ENCODE measurements at regions not wholly inside any gene's neighbourhood (a gene's known extent, or its start where the extent isn't known, plus 50 kb on each side); places are given as distances from the start of the nearest gene placed in this dataset.

GRCh38 chr6:148035806-148036390, 306.7 kb upstream of the SASH1 start:
- Mint-ChIP-seq H3K27ac (no peak overlapping the region), H3K27me3 (no peaks in the 10 kb centered on the region), H3K36me3 (no peaks in the 10 kb centered on the region), H3K9me3 (no peaks in the 10 kb centered on the region), H3K4me3 (no peak overlapping the region), H3K4me1 (no peaks in the 10 kb centered on the region)
- DNase-seq: no peak
- ATAC-seq (replicated peaks): no peak

GRCh38 chr6:148037496-148037895, 305.1 kb upstream of the SASH1 start:
- no peaks in the 10 kb centered on the region for H3K36me3 Mint-ChIP-seq
- no peak for ATAC-seq (replicated peaks)
- no peak overlapping the region for H3K27ac Mint-ChIP-seq

DNA sequence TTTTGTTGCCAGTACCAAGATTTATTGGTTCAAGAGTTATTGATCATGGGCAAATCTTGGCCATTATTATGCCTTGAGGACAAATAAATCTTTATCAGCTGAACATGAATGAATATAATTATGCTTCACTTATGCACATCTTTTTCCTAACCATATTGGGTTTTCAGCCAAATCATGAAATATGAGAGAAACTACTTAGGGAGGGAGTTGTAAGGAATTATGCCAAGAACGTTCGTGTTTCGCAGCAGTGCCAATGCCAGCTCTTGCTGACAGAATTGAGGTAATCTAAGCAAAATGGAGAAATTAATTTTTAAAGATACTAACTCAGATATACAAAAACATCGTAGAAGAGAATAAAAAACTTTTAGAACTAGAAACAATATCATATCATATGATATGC, 301.1 kb upstream of the SASH1 start:
- H3K27ac Mint-ChIP-seq: no peak overlapping the region
- no peaks in the 10 kb centered on the region for H3K4me1 Mint-ChIP-seq
- no peak for ATAC-seq (replicated peaks)
- no peaks in the 10 kb centered on the region for H3K27me3 Mint-ChIP-seq
- DNase-seq: no peak
- no peaks in the 10 kb centered on the region for H3K36me3 Mint-ChIP-seq
- no peaks in the 10 kb centered on the region for H3K9me3 Mint-ChIP-seq
- no peak overlapping the region for H3K4me3 Mint-ChIP-seq

More at GRCh38 chr6:148037496-148037895, 305.1 kb upstream of the SASH1 start:
- Mint-ChIP-seq H3K4me1 (no peaks in the 10 kb centered on the region), H3K9me3 (no peaks in the 10 kb centered on the region), H3K4me3 (no peak overlapping the region), H3K27me3 (no peaks in the 10 kb centered on the region)
- no peak for DNase-seq

- Mint-ChIP-seq H3K4me1 (no peaks in the 10 kb centered on the region), H3K27me3 (no peaks in the 10 kb centered on the region), H3K4me3 (no peak overlapping the region), H3K9me3 (peaks cover 0 to 3% of the 10 kb centered on the region in 2 donors), H3K27ac (no peak overlapping the region), H3K36me3 (no peaks in the 10 kb centered on the region)
- ATAC-seq (replicated peaks) (no peak), DNase-seq (no peak)
Observed at GRCh38 chr6:148042536-148042935, 300.1 kb upstream of the SASH1 start.

DNA sequence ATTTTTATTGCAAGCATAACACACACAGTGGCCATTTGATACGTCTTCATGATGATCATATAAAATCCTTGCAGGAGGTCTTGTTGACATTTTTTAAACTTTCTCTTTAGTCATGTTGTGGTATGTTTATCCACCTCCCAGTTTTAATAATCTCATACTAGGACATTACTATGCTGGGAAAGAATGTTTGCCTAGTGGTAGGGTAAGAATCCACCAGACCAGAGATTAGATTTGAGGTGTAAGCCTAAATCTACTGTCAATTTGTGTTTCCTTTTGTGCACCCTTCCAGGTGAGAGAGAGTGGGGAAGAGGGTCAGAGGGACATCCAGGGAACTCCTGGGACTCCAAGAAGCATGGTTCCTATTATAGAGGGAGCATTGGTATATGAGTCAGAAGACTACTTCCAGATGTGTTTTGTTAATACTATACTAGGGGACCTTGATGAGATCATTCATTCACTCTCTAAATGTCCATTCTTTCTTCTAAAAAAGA, 298.3 kb upstream of the SASH1 start:
- no peaks in the 10 kb centered on the region for H3K36me3 Mint-ChIP-seq
- peaks cover 0 to 3% of the 10 kb centered on the region in 2 donors for H3K9me3 Mint-ChIP-seq
- H3K27me3 Mint-ChIP-seq: no peaks in the 10 kb centered on the region
- DNase-seq: no peak
- no peaks in the 10 kb centered on the region for H3K4me1 Mint-ChIP-seq
- ATAC-seq (replicated peaks): no peak
- no peak overlapping the region for H3K4me3 Mint-ChIP-seq
- H3K27ac Mint-ChIP-seq: no peak overlapping the region

GRCh38 chr6:148044921-148045320, 297.7 kb upstream of the SASH1 start:
- DNase-seq: no peak
- Mint-ChIP-seq H3K27me3 (no peaks in the 10 kb centered on the region), H3K27ac (no peak overlapping the region), H3K9me3 (peaks cover 0 to 3% of the 10 kb centered on the region in 2 donors), H3K4me3 (no peak overlapping the region), H3K36me3 (no peaks in the 10 kb centered on the region), H3K4me1 (no peaks in the 10 kb centered on the region)
- no peak for ATAC-seq (replicated peaks)

GRCh38 chr6:148053209-148053608, 289.4 kb upstream of the SASH1 start:
- Mint-ChIP-seq H3K4me3 (no peak overlapping the region), H3K36me3 (no peaks in the 10 kb centered on the region), H3K4me1 (no peaks in the 10 kb centered on the region), H3K27me3 (no peaks in the 10 kb centered on the region), H3K27ac (no peak overlapping the region), H3K9me3 (peaks cover 9 to 12% of the 10 kb centered on the region in 2 donors)
- DNase-seq (no peak), ATAC-seq (replicated peaks) (no peak)

DNA sequence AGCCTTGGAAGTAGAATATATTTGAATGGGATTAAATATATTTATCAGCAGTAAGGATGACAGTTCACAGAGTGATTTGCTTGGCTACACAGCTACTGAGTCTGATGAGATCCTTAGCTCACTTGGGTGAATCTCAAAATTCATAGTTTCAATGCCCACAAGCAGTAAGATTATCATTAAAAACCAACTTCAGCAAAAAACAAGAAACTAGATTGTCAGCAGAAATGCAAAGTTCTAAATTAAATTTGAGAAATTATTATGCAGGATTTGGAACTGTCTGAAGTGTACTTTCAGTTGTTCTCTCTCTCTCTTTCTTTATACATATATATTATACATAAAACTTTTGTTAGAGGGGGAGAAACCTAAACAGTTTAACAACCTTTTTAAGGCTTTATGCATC, 288.8 kb upstream of the SASH1 start:
- Mint-ChIP-seq H3K9me3 (peaks cover 9 to 12% of the 10 kb centered on the region in 2 donors), H3K4me3 (no peak overlapping the region), H3K36me3 (no peaks in the 10 kb centered on the region), H3K27ac (no peak overlapping the region), H3K27me3 (no peaks in the 10 kb centered on the region), H3K4me1 (no peaks in the 10 kb centered on the region)
- DNase-seq: no peak
- ATAC-seq (replicated peaks): no peak

DNA sequence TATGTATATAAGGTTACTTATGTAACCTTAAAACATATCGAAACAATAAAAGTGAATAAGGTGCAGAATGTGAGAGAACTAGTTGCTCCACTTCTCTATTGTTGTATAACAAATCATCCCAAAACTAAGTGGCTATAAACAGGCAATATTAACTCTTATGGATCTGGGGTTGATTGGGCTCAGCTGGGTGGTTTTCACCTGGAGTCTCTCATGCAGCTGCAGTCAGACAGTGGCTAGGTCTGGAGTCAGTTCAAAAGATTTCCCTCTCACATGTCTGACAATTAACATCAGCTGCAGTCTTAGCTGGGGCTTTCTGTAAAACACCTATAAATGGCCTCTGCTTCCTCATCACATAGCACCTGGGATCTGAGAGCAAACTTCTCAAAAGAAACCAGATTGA, 288.4 kb upstream of the SASH1 start:
- no peaks in the 10 kb centered on the region for H3K36me3 Mint-ChIP-seq
- no peaks in the 10 kb centered on the region for H3K27me3 Mint-ChIP-seq
- peaks cover 13 to 15% of the 10 kb centered on the region in 2 donors for H3K9me3 Mint-ChIP-seq
- no peaks in the 10 kb centered on the region for H3K4me1 Mint-ChIP-seq
- no peak overlapping the region for H3K27ac Mint-ChIP-seq
- H3K4me3 Mint-ChIP-seq: no peak overlapping the region
- ATAC-seq (replicated peaks) (no peak), DNase-seq (no peak)

GRCh38 chr6:148055419-148055818, 287.2 kb upstream of the SASH1 start:
- Mint-ChIP-seq H3K9me3 (peaks cover 17 to 20% of the 10 kb centered on the region in 2 donors), H3K27ac (no peak overlapping the region), H3K4me3 (no peak overlapping the region), H3K27me3 (no peaks in the 10 kb centered on the region), H3K4me1 (no peaks in the 10 kb centered on the region), H3K36me3 (no peaks in the 10 kb centered on the region)
- ATAC-seq (replicated peaks): no peak
- no peak for DNase-seq

GRCh38 chr6:148059869-148060268, 282.8 kb upstream of the SASH1 start:
- DNase-seq: no peak
- Mint-ChIP-seq H3K27me3 (no peaks in the 10 kb centered on the region), H3K9me3 (peaks cover 19% of the 10 kb centered on the region in 2 donors), H3K4me3 (no peak overlapping the region), H3K4me1 (no peaks in the 10 kb centered on the region), H3K36me3 (peaks cover 0 to 2% of the 10 kb centered on the region in 2 donors), H3K27ac (no peak overlapping the region)
- no peak for ATAC-seq (replicated peaks)

DNA sequence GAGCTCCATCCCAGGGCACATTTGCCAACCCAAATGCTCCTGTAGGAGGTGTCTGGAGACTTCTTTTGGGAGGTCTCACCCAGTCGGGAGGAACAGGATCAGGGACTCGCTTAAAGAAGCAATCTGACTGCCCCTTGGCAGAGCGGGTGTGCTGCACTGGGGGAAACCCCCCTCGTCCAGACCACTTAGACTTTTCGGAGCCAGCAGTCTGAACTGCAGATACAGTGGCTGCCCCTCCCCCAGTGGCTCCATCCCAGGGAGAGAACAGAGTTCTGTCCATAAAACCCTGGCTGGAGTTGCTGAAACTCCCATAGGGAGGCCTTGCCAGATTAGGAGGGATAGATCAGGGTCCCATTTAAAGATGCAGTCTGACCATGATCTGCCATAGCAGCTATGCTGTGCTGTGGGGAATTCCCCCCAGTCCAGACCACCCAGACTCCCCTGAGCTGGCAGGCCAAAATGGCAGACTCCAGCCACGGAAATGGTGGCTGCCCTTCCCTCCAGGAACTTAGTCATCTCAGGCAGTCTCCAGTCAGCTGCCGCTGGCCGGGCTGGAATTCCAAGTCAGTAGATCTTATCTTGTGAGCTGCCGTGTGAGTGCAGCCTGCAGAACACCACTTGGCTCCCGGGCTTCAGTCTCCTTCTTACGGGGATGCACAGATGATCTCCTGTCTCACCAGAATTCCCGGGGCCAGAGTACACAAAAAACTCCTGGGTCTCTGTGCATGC, 278.1 kb upstream of the SASH1 start:
- Mint-ChIP-seq H3K9me3 (peaks cover 11 to 12% of the 10 kb centered on the region in 2 donors), H3K27me3 (no peaks in the 10 kb centered on the region), H3K27ac (no peak overlapping the region), H3K4me1 (no peaks in the 10 kb centered on the region), H3K36me3 (peaks cover 0 to 2% of the 10 kb centered on the region in 2 donors), H3K4me3 (no peak overlapping the region)
- DNase-seq (no peak), ATAC-seq (replicated peaks) (no peak)

GRCh38 chr6:148068437-148069061, 274.1 kb upstream of the SASH1 start:
- DNase-seq (no peak), ATAC-seq (replicated peaks) (no peak)
- no peaks in the 10 kb centered on the region for H3K4me1 Mint-ChIP-seq
- no peak overlapping the region for H3K4me3 Mint-ChIP-seq
- H3K36me3 Mint-ChIP-seq: no peaks in the 10 kb centered on the region
- no peaks in the 10 kb centered on the region for H3K27me3 Mint-ChIP-seq
- H3K9me3 Mint-ChIP-seq: peaks cover 2 to 19% of the 10 kb centered on the region in 2 donors
- no peak overlapping the region for H3K27ac Mint-ChIP-seq

DNA sequence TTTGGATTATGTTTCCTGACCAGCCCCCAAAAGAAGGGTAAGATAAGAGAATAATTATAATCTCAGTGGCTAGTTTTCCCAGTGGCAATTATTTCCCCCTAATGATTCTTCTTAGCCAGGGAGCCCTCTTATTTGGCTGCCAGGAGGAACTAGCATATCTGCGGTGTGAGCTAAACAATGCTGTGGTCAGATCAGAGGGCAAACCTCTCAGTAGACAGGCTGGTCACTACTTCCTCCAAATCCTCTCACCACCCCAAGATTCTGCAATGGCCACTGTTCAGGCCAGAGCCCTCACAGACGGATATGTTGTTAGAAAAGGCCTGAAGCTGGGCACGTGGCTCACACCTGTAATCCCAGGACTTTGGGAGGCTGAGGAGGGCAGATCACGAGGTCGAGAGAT, 273.4 kb upstream of the SASH1 start:
- no peak for DNase-seq
- H3K27me3 Mint-ChIP-seq: no peaks in the 10 kb centered on the region
- no peak overlapping the region for H3K27ac Mint-ChIP-seq
- no peaks in the 10 kb centered on the region for H3K36me3 Mint-ChIP-seq
- H3K4me3 Mint-ChIP-seq: no peak overlapping the region
- no peaks in the 10 kb centered on the region for H3K4me1 Mint-ChIP-seq
- no peak for ATAC-seq (replicated peaks)
- peaks cover 0 to 18% of the 10 kb centered on the region in 2 donors for H3K9me3 Mint-ChIP-seq

GRCh38 chr6:148074291-148074690, 268.3 kb upstream of the SASH1 start:
- Mint-ChIP-seq H3K27ac (no peak overlapping the region), H3K4me3 (no peak overlapping the region), H3K4me1 (no peaks in the 10 kb centered on the region), H3K27me3 (peaks cover 0 to 2% of the 10 kb centered on the region in 2 donors), H3K9me3 (peaks cover 7 to 17% of the 10 kb centered on the region in 2 donors), H3K36me3 (no peaks in the 10 kb centered on the region)
- DNase-seq (no peak), ATAC-seq (replicated peaks) (no peak)
